IgD-negative memory B cell (primary cell): ENCODE measurements at regions not wholly inside any gene's neighbourhood (a gene's known extent, or its start where the extent isn't known, plus 50 kb on each side); places are given as distances from the start of the nearest gene placed in this dataset.
A peak's percentile ranks its signal among the peaks of the same experiment; 100 is the strongest.

Experiments used
- H3K27ac Mint-ChIP-seq, 3 donors: one replicate each; pipeline ENCODE4 v1.8.0; 2020 to 2022; ENCODE audit warnings: mild to moderate bottlenecking in 3 of 3, mixed read lengths in 3 of 3, moderate library complexity in 1 of 3
- H3K27me3 Mint-ChIP-seq: one replicate; pipeline ENCODE4 v1.8.0; 2021; ENCODE audit warnings: mixed read lengths
- H3K36me3 Mint-ChIP-seq: one replicate; pipeline ENCODE4 v1.8.0; 2020; ENCODE audit warnings: mild to moderate bottlenecking, mixed read lengths
- H3K4me1 Mint-ChIP-seq, 3 donors: one replicate each; pipeline ENCODE4 v1.8.0; 2020 to 2022; ENCODE audit warnings: mixed read lengths in 3 of 3, mild to moderate bottlenecking in 1 of 3
- H3K4me3 Mint-ChIP-seq, 4 donors: one replicate each; pipeline ENCODE4 v1.8.0; 2020 to 2022; ENCODE audit warnings: mild to moderate bottlenecking in 4 of 4, mixed read lengths in 4 of 4, moderate library complexity in 3 of 4
- H3K9me3 Mint-ChIP-seq, 3 donors: one replicate each; pipeline ENCODE4 v1.8.0; 2020 to 2021; ENCODE audit warnings: mixed read lengths in 3 of 3, mild to moderate bottlenecking in 1 of 3

DNA sequence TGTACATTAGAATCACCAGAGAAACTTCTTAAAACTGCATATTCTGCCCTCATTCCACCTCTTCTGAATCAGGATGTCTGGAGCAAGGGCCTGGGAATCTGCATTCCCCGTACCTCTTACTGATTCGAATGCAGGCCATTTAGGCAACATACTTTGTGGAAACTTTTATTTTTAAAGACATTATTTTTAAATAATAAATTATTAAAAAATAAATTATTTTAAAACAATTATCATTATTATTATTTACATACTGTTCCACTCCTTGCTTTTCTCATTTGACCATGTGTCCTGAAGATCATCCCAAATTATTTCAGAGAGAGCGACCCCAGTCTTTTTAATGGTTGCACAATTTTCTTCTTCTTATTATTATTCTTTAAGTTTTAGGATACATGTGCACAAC is 336.6 kb upstream of the TBC1D5 start:
- Mint-ChIP-seq H3K4me3 (no peak overlapping the region), H3K27ac (no peak overlapping the region), H3K9me3 (no peaks in the 10 kb centered on the region), H3K36me3 (peaks cover 2% of the 10 kb centered on the region), H3K4me1 (peaks cover 0 to 2% (median 0%) of the 10 kb centered on the region in 3 donors), H3K27me3 (peaks cover 7% of the 10 kb centered on the region)

DNA sequence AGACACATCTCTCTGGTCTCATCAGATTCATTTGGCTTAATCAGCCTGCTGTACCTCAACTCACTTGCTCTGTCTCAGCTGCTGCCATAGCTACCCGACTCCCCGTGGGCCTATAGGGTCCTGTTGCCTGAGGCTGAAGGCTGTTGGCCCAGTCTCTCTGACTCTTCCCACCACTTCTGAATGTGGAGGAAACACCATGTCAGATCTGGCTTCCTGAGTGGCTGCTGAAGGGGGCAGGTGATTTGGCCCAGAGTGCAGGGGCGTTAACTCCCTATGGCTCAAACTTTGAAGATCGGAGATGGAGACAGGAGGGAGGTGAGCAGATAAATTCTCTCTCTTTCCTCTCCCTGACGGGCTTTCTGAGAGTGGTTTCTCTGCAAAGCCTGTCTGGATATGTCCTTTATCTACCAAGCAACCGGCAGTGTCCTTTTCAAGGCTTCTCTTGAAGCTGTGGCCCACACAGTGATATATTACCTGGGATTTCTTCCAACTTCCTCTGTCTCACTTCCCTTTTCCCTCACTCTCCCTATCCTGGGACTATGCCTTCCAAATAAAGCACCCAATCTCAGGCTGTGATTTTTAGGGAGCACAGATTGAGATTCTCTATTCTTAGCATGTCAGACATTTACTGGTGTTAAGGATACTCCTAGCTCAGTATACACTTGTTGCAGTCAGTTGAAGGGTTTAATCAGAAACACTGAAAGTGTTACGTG is 334.9 kb upstream of the TBC1D5 start:
- H3K4me1 Mint-ChIP-seq: peaks cover 0 to 2% (median 0%) of the 10 kb centered on the region in 3 donors
- no peaks in the 10 kb centered on the region for H3K36me3 Mint-ChIP-seq
- no peaks in the 10 kb centered on the region for H3K9me3 Mint-ChIP-seq
- peak overlapping the region in 1 of 4 donors; percentile 73 for H3K4me3 Mint-ChIP-seq
- no peak overlapping the region for H3K27ac Mint-ChIP-seq
- H3K27me3 Mint-ChIP-seq: peaks cover 7% of the 10 kb centered on the region

DNA sequence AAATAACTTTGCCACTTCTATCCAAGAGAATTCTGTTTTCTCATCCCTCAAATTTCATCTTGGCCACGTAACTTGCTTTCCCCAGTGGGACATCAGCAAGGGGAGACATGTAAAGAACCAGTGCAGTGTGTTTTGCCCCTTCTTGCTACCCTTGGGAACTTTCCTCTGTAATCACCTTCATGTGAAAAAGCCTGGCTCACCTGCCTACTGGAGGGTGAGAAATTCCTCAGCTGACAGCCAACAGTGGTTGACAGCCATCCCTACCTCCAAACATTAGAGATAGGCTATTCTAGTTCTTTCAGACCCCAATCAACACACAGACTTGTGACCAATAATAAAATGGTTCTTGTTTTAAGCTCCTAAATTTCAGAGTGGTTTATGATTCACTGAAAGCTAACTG is 333.9 kb upstream of the TBC1D5 start:
- no peak overlapping the region for H3K27ac Mint-ChIP-seq
- H3K9me3 Mint-ChIP-seq: no peaks in the 10 kb centered on the region

DNA sequence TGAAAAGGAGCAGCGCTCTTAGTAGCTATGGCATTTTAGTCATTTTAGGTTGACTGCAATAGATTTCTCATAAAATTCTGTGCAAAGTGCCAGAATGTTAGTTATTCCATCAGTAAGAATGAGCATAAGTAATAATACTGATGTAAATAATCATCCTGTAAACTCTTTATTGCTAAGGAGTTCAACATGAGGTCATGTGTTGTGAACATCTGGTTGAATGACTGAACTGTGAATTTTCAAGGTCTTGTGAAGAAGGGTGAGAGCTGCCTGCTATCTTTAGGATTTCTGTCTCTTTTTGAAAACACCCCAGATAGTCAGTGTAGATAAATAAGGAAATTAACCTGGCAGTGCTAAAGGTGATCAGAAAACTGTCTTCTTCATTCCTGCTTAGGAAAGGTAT is 333.4 kb upstream of the TBC1D5 start:
- Mint-ChIP-seq H3K4me1 (peaks cover 0 to 2% (median 0%) of the 10 kb centered on the region in 3 donors), H3K36me3 (no peaks in the 10 kb centered on the region), H3K27me3 (peaks cover 7% of the 10 kb centered on the region), H3K9me3 (no peaks in the 10 kb centered on the region), H3K27ac (no peak overlapping the region), H3K4me3 (no peak overlapping the region)

More for the DNA sequence above, 333.9 kb upstream of the TBC1D5 start:
- H3K4me3 Mint-ChIP-seq: no peak overlapping the region
- peaks cover 0 to 2% (median 0%) of the 10 kb centered on the region in 3 donors for H3K4me1 Mint-ChIP-seq
- peaks cover 7% of the 10 kb centered on the region for H3K27me3 Mint-ChIP-seq
- no peaks in the 10 kb centered on the region for H3K36me3 Mint-ChIP-seq

DNA sequence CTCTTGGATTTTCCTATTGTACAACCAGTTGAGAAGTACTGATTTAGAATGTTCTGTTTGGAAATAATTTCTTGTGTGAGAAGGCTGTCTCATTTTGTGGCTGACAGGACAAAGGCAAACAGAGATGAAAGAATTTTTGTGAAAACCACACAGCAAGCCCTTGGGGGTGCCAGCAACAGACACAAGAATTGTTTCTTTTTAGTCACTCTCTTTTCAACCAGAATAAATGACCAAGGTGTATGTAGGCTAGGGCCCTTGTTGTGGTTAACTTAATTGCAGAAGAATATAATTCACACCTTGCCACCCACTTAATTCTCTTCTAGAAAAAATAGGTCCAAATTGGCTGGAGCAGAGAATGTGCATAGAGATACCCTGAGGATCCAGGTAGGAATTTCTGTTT is 329.4 kb upstream of the TBC1D5 start:
- Mint-ChIP-seq H3K36me3 (no peaks in the 10 kb centered on the region), H3K27me3 (no peaks in the 10 kb centered on the region), H3K4me3 (no peak overlapping the region), H3K4me1 (no peaks in the 10 kb centered on the region), H3K9me3 (no peaks in the 10 kb centered on the region), H3K27ac (no peak overlapping the region)

DNA sequence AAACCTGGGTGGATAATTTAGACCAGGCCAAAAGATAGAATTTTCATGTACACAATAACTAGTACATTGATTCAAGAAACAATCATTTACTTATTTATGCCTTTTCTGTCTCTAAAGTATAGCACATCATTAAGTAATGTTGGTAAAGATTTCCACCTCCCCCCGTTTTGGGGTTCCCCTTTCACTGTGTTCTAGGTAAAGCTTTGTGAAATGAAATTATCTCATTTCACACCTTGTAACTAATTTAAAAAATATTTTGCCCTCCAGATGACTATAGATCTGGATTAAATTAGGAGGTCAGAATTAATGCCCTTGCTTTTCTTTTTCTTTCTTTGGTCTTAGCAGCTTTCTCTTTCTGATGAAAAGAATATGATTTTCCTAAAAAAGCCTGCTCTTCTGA is 328.5 kb upstream of the TBC1D5 start:
- Mint-ChIP-seq H3K4me3 (no peak overlapping the region), H3K4me1 (no peaks in the 10 kb centered on the region), H3K27me3 (no peaks in the 10 kb centered on the region), H3K36me3 (no peaks in the 10 kb centered on the region), H3K9me3 (no peaks in the 10 kb centered on the region), H3K27ac (no peak overlapping the region)

DNA sequence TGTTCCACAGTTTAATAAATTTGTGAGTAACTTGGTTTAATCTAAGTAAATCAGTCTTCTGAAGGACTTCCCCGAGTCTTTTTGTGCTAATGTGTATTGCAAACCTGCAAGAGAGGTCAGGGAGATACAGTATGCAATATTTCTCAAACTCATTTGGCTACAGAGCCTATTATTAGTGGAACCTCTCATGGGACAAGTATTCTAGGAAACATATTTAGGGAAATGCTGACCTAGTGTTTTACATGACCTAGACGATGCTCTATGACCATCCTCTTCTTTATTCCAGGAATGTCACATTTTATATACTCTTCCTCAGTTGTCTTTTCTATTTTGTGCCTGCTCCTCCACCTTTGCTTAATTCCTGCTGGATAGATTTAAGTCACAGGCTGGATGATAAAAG is 327.8 kb upstream of the TBC1D5 start:
- Mint-ChIP-seq H3K27ac (no peak overlapping the region), H3K9me3 (no peaks in the 10 kb centered on the region), H3K36me3 (no peaks in the 10 kb centered on the region), H3K4me3 (no peak overlapping the region), H3K27me3 (no peaks in the 10 kb centered on the region), H3K4me1 (no peaks in the 10 kb centered on the region)

DNA sequence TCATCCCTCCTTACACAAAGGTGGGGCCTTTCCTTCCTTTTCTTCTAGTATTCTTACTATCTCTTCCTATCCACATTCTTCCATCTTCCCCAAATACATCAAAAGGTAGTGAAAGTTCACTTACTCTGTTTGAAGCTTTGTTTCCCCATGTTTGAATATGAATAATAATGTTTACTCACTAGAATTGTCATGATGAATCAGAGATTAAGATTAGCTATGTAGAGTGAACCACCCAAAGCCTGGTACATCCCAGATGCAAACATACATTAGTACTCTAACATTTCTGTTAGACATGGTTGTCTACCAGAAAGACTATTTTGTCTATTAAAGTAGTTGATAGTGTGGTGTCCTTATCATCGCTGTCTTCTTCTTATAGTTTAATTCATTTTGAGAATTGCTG is 327.1 kb upstream of the TBC1D5 start:
- Mint-ChIP-seq H3K27me3 (no peaks in the 10 kb centered on the region), H3K4me1 (no peaks in the 10 kb centered on the region), H3K4me3 (no peak overlapping the region), H3K27ac (no peak overlapping the region), H3K36me3 (peaks cover under 1% of the 10 kb centered on the region), H3K9me3 (no peaks in the 10 kb centered on the region)

DNA sequence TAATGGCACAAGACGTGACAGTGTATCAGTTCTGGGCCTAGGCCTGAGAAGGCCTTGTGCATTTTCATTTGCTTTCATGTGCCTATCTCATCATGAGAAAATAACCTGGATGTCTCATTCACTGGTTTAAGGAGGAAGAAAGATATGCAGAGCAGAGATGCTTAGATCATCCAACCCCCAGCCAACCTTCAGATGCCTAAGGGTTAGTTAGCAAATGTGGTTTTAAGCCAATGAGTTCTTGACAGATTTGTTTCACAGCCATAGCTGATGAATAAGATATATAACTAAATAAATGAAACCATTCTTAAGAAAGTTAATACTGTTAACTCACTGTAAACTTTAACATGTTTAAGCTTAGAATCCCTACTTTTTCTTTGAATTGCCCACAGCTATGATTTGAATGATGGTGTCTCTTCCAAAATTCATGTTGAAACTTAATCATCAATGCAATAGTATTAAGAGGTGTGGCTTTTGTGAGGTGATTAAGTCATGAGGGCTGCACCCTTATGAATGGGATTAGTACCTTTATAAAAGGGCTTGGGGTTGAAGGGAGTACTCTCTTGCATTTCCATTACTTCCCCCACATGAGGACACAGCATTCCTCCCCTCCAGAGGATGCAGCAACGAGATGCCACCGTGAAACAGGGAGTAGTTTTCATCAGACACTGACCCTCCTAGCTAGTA is 324.6 kb upstream of the TBC1D5 start:
- H3K27ac Mint-ChIP-seq: no peak overlapping the region
- no peaks in the 10 kb centered on the region for H3K27me3 Mint-ChIP-seq
- no peaks in the 10 kb centered on the region for H3K9me3 Mint-ChIP-seq
- peaks cover 1% of the 10 kb centered on the region for H3K36me3 Mint-ChIP-seq
- no peaks in the 10 kb centered on the region for H3K4me1 Mint-ChIP-seq
- H3K4me3 Mint-ChIP-seq: no peak overlapping the region

DNA sequence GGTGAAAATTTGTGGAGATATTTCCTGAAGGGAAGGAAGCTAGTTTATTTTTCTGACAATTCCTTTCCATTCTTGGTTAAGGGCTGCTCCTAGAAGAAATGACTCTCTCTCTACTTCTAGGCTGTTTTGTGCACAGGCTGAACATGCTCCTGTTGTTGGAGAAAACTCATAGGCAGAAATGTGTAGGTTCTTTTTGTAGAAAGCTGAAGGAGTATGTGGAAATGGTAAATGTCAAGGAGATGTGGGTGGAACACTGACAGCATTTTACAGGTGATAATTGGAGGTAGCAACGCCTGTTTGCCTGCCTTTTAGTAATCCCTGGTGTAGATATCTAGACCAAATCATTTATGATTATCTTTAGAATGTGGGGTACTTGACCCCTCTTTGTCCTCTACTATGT is 322.2 kb upstream of the TBC1D5 start:
- peaks cover 1% of the 10 kb centered on the region for H3K36me3 Mint-ChIP-seq
- no peaks in the 10 kb centered on the region for H3K27me3 Mint-ChIP-seq
- no peak overlapping the region for H3K4me3 Mint-ChIP-seq
- no peaks in the 10 kb centered on the region for H3K4me1 Mint-ChIP-seq
- no peak overlapping the region for H3K27ac Mint-ChIP-seq
- no peaks in the 10 kb centered on the region for H3K9me3 Mint-ChIP-seq

DNA sequence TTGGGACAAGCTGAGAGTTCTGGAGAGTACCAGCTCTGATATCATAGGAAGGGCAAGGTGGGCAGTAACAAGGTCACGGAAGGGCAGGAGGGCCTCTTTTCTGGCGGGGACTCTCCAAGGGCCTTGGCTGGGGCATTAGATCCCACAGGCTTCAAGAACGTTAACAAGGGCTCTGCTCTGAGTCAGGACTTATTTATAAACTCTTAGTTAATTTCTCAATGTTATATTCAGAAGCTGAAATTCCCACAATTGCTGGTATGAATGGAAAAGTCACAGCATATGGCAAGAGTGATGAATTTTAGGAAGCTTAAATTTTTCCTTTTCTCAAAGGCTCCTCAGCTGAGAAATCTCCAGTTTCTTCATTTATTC is 320.2 kb upstream of the TBC1D5 start:
- peaks cover 1% of the 10 kb centered on the region for H3K36me3 Mint-ChIP-seq
- H3K4me3 Mint-ChIP-seq: no peak overlapping the region
- no peaks in the 10 kb centered on the region for H3K4me1 Mint-ChIP-seq
- H3K27me3 Mint-ChIP-seq: no peaks in the 10 kb centered on the region
- no peaks in the 10 kb centered on the region for H3K9me3 Mint-ChIP-seq
- H3K27ac Mint-ChIP-seq: no peak overlapping the region

DNA sequence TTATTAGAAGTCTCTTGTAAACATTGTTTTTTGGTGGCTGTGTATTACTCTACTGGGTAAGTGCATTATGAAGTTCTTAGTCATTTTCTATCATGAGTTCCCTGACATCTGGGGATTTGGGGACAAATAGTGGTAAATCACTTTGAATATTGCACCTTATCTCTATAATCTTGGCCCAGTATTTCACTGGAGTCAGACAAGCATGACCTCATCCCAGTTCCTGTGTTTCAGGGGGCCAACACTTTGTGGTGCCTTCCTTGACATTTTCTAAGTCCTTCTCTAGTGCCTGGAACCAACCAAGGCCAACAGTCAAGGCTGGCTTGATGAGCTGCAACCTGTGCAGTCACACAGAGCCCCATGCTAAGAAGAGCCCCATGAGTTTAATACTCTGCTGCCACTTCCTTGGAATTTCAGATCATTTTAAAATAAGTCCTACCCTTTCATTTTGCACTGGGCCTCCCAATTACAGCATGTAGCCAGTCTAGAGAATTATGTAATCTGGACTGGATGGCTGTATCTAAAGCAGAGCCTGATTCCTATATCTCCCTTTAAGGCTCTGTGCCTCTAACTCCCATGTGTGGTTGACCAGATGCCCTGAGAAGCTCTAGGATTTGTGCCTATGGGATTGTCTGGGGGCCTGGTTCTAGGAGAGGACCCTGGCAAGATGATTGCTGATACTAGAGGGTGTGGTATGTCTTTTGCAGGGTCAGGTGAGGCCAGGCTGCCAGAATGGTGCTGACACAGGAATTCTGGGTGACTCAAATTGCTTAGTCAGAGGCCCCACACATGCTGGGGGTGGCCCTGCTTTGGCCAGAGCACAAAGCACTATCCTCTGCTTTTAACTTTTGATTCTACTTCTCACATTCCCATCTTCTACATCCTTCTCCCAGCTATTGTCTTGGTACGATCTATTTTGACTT is 319.6 kb upstream of the TBC1D5 start:
- no peak overlapping the region for H3K27ac Mint-ChIP-seq
- H3K4me3 Mint-ChIP-seq: no peak overlapping the region
- no peaks in the 10 kb centered on the region for H3K4me1 Mint-ChIP-seq
- peaks cover under 1% of the 10 kb centered on the region for H3K27me3 Mint-ChIP-seq
- peaks cover 1% of the 10 kb centered on the region for H3K36me3 Mint-ChIP-seq
- H3K9me3 Mint-ChIP-seq: peaks cover 0 to under 1% (median 0%) of the 10 kb centered on the region in 3 donors

DNA sequence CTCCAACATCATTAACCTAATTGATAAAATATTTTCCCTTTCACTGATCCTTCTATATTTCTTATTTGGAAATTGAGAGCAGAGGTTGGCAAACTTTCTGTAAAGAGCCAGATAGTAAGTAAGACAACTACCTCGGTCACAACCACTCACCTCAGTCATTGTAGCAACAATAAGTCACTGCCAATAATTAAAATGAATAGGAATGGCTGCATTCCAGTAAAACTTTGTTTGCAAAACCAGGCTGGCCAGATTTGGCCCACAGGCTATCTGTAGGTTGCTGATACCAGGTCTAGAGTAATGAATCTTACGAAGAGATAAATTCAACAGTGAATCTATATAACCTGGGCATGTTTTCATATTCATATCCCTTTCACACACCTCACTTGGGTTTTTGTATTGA is 316.2 kb upstream of the TBC1D5 start:
- no peaks in the 10 kb centered on the region for H3K36me3 Mint-ChIP-seq
- H3K9me3 Mint-ChIP-seq: peaks cover 5 to 11% (median 6%) of the 10 kb centered on the region in 3 donors
- no peak overlapping the region for H3K4me3 Mint-ChIP-seq
- H3K4me1 Mint-ChIP-seq: no peaks in the 10 kb centered on the region
- H3K27ac Mint-ChIP-seq: no peak overlapping the region
- peaks cover 6% of the 10 kb centered on the region for H3K27me3 Mint-ChIP-seq

DNA sequence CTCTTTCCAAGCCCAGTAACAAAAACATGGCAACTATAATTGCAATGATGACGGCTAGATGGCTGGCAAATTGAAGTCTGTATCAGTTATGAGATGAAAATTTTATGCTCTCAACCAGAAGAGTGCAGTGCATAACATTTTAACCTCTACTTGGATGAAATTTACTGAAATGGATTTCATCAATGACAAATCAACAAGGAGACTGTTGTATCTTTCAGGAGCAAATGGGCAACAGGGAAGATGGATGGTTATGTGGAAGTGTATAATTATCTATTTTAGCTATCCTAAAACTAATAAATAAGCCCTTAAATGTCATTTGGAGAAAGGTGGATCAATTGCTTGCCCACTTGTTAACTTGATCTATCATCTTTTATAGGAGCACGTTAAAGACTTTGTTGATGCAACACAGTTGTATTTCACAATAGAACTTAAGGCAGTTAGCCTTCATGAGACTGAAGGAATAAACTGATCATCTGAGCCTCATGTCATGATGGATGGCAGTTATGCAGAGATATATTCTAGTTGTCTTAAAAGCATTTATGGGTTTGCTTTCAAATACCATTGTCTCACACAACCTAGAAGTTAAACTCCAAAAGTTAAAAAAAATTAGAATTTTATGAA is 315.1 kb upstream of the TBC1D5 start:
- Mint-ChIP-seq H3K9me3 (peaks cover 5 to 11% (median 6%) of the 10 kb centered on the region in 3 donors), H3K4me3 (no peak overlapping the region), H3K36me3 (no peaks in the 10 kb centered on the region), H3K27me3 (peaks cover 6% of the 10 kb centered on the region), H3K27ac (no peak overlapping the region), H3K4me1 (no peaks in the 10 kb centered on the region)

DNA sequence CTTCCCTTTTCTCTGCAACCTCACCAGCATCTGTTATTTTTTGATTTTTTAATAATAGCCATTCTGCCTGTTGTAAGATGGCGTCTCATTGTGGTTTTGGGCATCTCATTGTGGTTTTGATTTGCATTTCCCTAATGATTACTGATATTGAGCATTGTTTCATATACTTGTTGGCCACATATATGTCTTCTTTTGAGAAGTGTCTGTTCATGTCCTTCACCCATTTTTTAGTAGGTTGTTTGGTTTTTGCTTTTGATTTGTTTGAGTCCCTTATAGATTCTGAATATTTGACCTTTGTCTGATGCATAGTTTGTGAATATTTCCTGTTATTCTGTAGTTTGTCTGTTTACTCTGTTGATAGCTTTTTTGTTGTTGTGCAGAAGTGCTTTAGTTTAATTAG is 312.2 kb upstream of the TBC1D5 start:
- Mint-ChIP-seq H3K9me3 (peaks cover 5 to 11% (median 6%) of the 10 kb centered on the region in 3 donors), H3K36me3 (no peaks in the 10 kb centered on the region), H3K4me3 (no peak overlapping the region), H3K27ac (no peak overlapping the region), H3K27me3 (peaks cover 6% of the 10 kb centered on the region), H3K4me1 (no peaks in the 10 kb centered on the region)
